DOHH2 (cell line): ENCODE measurements at regions not wholly inside any gene's neighbourhood (a gene's known extent, or its start where the extent isn't known, plus 50 kb on each side); places are given as distances from the start of the nearest gene placed in this dataset.

Source experiments
- H3F3A ChIP-seq: fragments of 200-600 bp; sonication (generic), shearing (Covaris generic); 2 replicates; pipeline ENCODE4 v1.6.0; 2016; ENCODE audit warnings: antibody characterized with exemption, mild to moderate bottlenecking; ENCODE audit not compliant: control insufficient read depth, insufficient read depth
- H3K27ac ChIP-seq: fragments of 200-600 bp; sonication (generic); 2 replicates; pipeline ENCODE4 v1.5.1; 2014; ENCODE audit warnings: low read depth, mild to moderate bottlenecking, low read length, moderate library complexity
- H3K27me3 ChIP-seq: fragments of 200-600 bp; sonication (generic); 2 replicates; pipeline ENCODE4 v1.6.1; 2014; ENCODE audit warnings: mild to moderate bottlenecking, low read length, mixed read lengths; ENCODE audit not compliant: control insufficient read depth
- H3K36me3 ChIP-seq: fragments of 200-600 bp; sonication (generic); 2 replicates; pipeline ENCODE4 v1.6.1; 2014; ENCODE audit warnings: mild to moderate bottlenecking, low read length, moderate library complexity, mixed read lengths; ENCODE audit not compliant: control insufficient read depth
- H3K4me1 ChIP-seq: fragments of 200-600 bp; sonication (generic); 2 replicates; pipeline ENCODE4 v1.6.1; 2014; ENCODE audit warnings: mild to moderate bottlenecking, low read length, mixed read lengths; ENCODE audit not compliant: control insufficient read depth
- H3K4me2 ChIP-seq: fragments of 200-600 bp; sonication (generic); 2 replicates; pipeline ENCODE4 v1.6.0; 2014; ENCODE audit warnings: mild to moderate bottlenecking, low read length, moderate library complexity
- H3K4me3 ChIP-seq: fragments of 200-600 bp; sonication (generic); 2 replicates; pipeline ENCODE4 v1.5.1; 2014; ENCODE audit warnings: mild to moderate bottlenecking, low read length, mixed read lengths
- H3K79me2 ChIP-seq: fragments of 200-600 bp; sonication (generic); 2 replicates; pipeline ENCODE4 v1.6.1; 2014; ENCODE audit warnings: mild to moderate bottlenecking, low read length, mixed read lengths; ENCODE audit not compliant: control insufficient read depth
- H3K9me2 ChIP-seq: fragments of 200-600 bp; sonication (generic); replicated peaks from 2 replicates; pipeline ENCODE4 v1.6.1; 2014; ENCODE audit warnings: mild to moderate bottlenecking, low read length, mixed read lengths; ENCODE audit not compliant: control insufficient read depth
- H3K9me3 ChIP-seq: fragments of 200-600 bp; sonication (generic); 2 replicates; pipeline ENCODE4 v1.6.1; 2014; ENCODE audit warnings: antibody characterized with exemption, low read length, mixed read lengths; ENCODE audit not compliant: control insufficient read depth, insufficient read depth
- H4K20me1 ChIP-seq: fragments of 200-600 bp; sonication (generic); 2 replicates; pipeline ENCODE4 v1.6.0; 2014; ENCODE audit warnings: low read depth, mild to moderate bottlenecking, antibody characterized with exemption, low read length, moderate library complexity; ENCODE audit not compliant: control insufficient read depth, insufficient read depth
- CTCF ChIP-seq: fragments of 200-600 bp; sonication (generic); IDR thresholded peaks from one replicate; pipeline ENCODE4 v1.5.1; 2014; ENCODE audit warnings: antibody characterized with exemption, mild to moderate bottlenecking, low read depth, low read length; ENCODE audit not compliant: poor library complexity, severe bottlenecking
- EZH2phosphoT487 ChIP-seq: fragments of 200-600 bp; sonication (generic); IDR thresholded peaks from 2 replicates; pipeline ENCODE4 v1.6.1; 2017; ENCODE audit warnings: borderline replicate concordance, mild to moderate bottlenecking, antibody characterized with exemption, low read length, moderate library complexity, mixed read lengths

GRCh38 chr1:88441022-88441421, 243.1 kb upstream of the PKN2 start:
- H3K36me3 ChIP-seq, result no peaks in the 10 kb centered on the region
- no peaks in the 10 kb centered on the region for H3K9me3 ChIP-seq
- no peaks in the 10 kb centered on the region for H3K4me1 ChIP-seq
- no peak for TF ChIP-seq EZH2phosphoT487
- no peak for TF ChIP-seq CTCF
- H3F3A ChIP-seq, result no peaks in the 10 kb centered on the region
- H3K9me2 ChIP-seq, result no peaks in the 10 kb centered on the region
- H4K20me1 ChIP-seq, result no peaks in the 10 kb centered on the region
- no peaks in the 10 kb centered on the region for H3K79me2 ChIP-seq
- no peak overlapping the region for H3K4me3 ChIP-seq
- no peak overlapping the region for H3K4me2 ChIP-seq
- no peak overlapping the region for H3K27ac ChIP-seq
- H3K27me3 ChIP-seq, result no peaks in the 10 kb centered on the region

- Histone ChIP-seq H3K4me1 (no peaks in the 10 kb centered on the region), H3K27ac (no peak overlapping the region)
- no peak for TF ChIP-seq EZH2phosphoT487
- no peak for TF ChIP-seq CTCF
Observed at GRCh38 chr1:88451856-88452255, 232.2 kb upstream of the PKN2 start.

GRCh38 chr1:88453295-88453694, 230.8 kb upstream of the PKN2 start:
- no peaks in the 10 kb centered on the region for H3K27me3 ChIP-seq
- H3K4me3 ChIP-seq, result no peak overlapping the region
- H3F3A ChIP-seq, result no peaks in the 10 kb centered on the region
- H3K9me3 ChIP-seq, result no peaks in the 10 kb centered on the region
- H3K79me2 ChIP-seq, result no peaks in the 10 kb centered on the region
- H3K4me1 ChIP-seq, result no peaks in the 10 kb centered on the region
- no peaks in the 10 kb centered on the region for H3K9me2 ChIP-seq
- H3K36me3 ChIP-seq, result no peaks in the 10 kb centered on the region
- H3K4me2 ChIP-seq, result no peak overlapping the region
- H3K27ac ChIP-seq, result no peak overlapping the region
- TF ChIP-seq CTCF (no peak), EZH2phosphoT487 (no peak)
- no peaks in the 10 kb centered on the region for H4K20me1 ChIP-seq

More at GRCh38 chr1:88451856-88452255, 232.2 kb upstream of the PKN2 start:
- no peaks in the 10 kb centered on the region for H3K9me3 ChIP-seq
- H3K79me2 ChIP-seq, result no peaks in the 10 kb centered on the region
- H3K4me3 ChIP-seq, result no peak overlapping the region
- no peaks in the 10 kb centered on the region for H3K36me3 ChIP-seq
- no peaks in the 10 kb centered on the region for H3F3A ChIP-seq
- no peaks in the 10 kb centered on the region for H3K9me2 ChIP-seq
- no peaks in the 10 kb centered on the region for H3K27me3 ChIP-seq
- no peak overlapping the region for H3K4me2 ChIP-seq
- H4K20me1 ChIP-seq, result no peaks in the 10 kb centered on the region

- no peak for TF ChIP-seq EZH2phosphoT487
- no peak for TF ChIP-seq CTCF
- H3K9me3 ChIP-seq, result no peaks in the 10 kb centered on the region
- H3K79me2 ChIP-seq, result no peaks in the 10 kb centered on the region
- no peak overlapping the region for H3K27ac ChIP-seq
- no peaks in the 10 kb centered on the region for H3K36me3 ChIP-seq
- H3F3A ChIP-seq, result no peaks in the 10 kb centered on the region
- no peaks in the 10 kb centered on the region for H4K20me1 ChIP-seq
- no peaks in the 10 kb centered on the region for H3K4me1 ChIP-seq
- no peaks in the 10 kb centered on the region for H3K9me2 ChIP-seq
- H3K4me3 ChIP-seq, result no peak overlapping the region
- H3K27me3 ChIP-seq, result no peaks in the 10 kb centered on the region
- H3K4me2 ChIP-seq, result no peak overlapping the region
Observed at GRCh38 chr1:88454781-88455180, 229.3 kb upstream of the PKN2 start.
